GM11168 (cell line): ENCODE measurements at regions not wholly inside any gene's neighbourhood (a gene's known extent, or its start where the extent isn't known, plus 50 kb on each side); places are given as distances from the start of the nearest gene placed in this dataset.
"Not testable (repeated sequence)": the region's sequence is repeated elsewhere in the genome, so short reads cannot be mapped to it uniquely, and the experiment has no call there.

Source experiments
- in situ Hi-C: fragments of 300-500 bp; cut with MboI; formaldehyde crosslinking; loops from one replicate; pipeline ENCODE4 v1.12.0; 2022; ENCODE audit warnings: low sequenced_read_pairs; ENCODE audit not compliant: unreplicated experiment

- in situ Hi-C loops = no loop called here
Observed at GRCh38 chr13:111007209-111007608, 92.3 kb upstream of the ANKRD10 start.

GRCh38 chr13:111006506-111007031, 91.7 kb upstream of the ANKRD10 start:
- in situ Hi-C loops = no loop called here

- in situ Hi-C loops = no loop called here
Observed at GRCh38 chr13:111005808-111006505, 91.1 kb upstream of the ANKRD10 start.

- in situ Hi-C loops = no loop called here
Observed at GRCh38 chr13:111005364-111005763, 90.5 kb upstream of the ANKRD10 start.

- in situ Hi-C loops = no loop called here
Observed at GRCh38 chr13:111004444-111004843, 89.6 kb upstream of the ANKRD10 start.

GRCh38 chr13:111001636-111002035, 86.8 kb upstream of the ANKRD10 start:
- in situ Hi-C loops = no loop called here

- in situ Hi-C loops = no loop called here
Observed at GRCh38 chr13:110993788-110994187, 78.9 kb upstream of the ANKRD10 start.

- in situ Hi-C loops = no loop called here
Observed at GRCh38 chr13:110991991-110992508, 77.2 kb upstream of the ANKRD10 start.

- in situ Hi-C loops = no loop called here
Observed at GRCh38 chr13:110989331-110989730, 74.5 kb upstream of the ANKRD10 start.

GRCh38 chr13:110985541-110985940, 70.7 kb upstream of the ANKRD10 start:
- in situ Hi-C loops = no loop called here

GRCh38 chr13:110984798-110985197, 69.9 kb upstream of the ANKRD10 start:
- in situ Hi-C loops = no loop called here

- in situ Hi-C loops = no loop called here
Observed at GRCh38 chr13:110984381-110984780, 69.5 kb upstream of the ANKRD10 start.

- in situ Hi-C loops = no loop called here
Observed at GRCh38 chr13:110983241-110983640, 68.4 kb upstream of the ANKRD10 start.

- in situ Hi-C loops = no loop called here
Observed at GRCh38 chr13:110981379-110981778, 66.5 kb upstream of the ANKRD10 start.

GRCh38 chr13:110980921-110981320, 66.1 kb upstream of the ANKRD10 start:
- in situ Hi-C loops = no loop called here

- in situ Hi-C loops = not testable (repeated sequence)
Observed at GRCh38 chr13:110979149-110979548, 64.3 kb upstream of the ANKRD10 start.

GRCh38 chr13:110978390-110978789, 63.5 kb upstream of the ANKRD10 start:
- in situ Hi-C loops = no loop called here

GRCh38 chr13:110976785-110977184, 61.9 kb upstream of the ANKRD10 start:
- in situ Hi-C loops = no loop called here

- in situ Hi-C loops = no loop called here
Observed at GRCh38 chr13:110973007-110973700, 58.3 kb upstream of the ANKRD10 start.

GRCh38 chr13:110971486-110971885, 56.6 kb upstream of the ANKRD10 start:
- in situ Hi-C loops = no loop called here

- in situ Hi-C loops = not testable (repeated sequence)
Observed at GRCh38 chr13:110967156-110967855, 52.4 kb upstream of the ANKRD10 start.
